GM23338 (cell line): ENCODE measurements at regions not wholly inside any gene's neighbourhood (a gene's known extent, or its start where the extent isn't known, plus 50 kb on each side); places are given as distances from the start of the nearest gene placed in this dataset.

ENCODE experiments used
- CREB1 ChIP-seq: fragments of 250-450 bp; sonication (Bioruptor Pico); IDR thresholded peaks from 2 replicates; pipeline ENCODE4 v1.5.0; 2020; ENCODE audit warnings: low read depth, mild to moderate bottlenecking, moderate library complexity
- ETS1 ChIP-seq: IDR thresholded peaks from 2 replicates; pipeline ENCODE4 v1.6.1; 2016; ENCODE audit warnings: antibody characterized with exemption
- EZH2phosphoT487 ChIP-seq: fragments of 200-600 bp; sonication (generic); IDR thresholded peaks from one replicate; pipeline ENCODE4 v1.8.1; 2018; ENCODE audit warnings: antibody characterized with exemption; ENCODE audit not compliant: unreplicated experiment
- JUNB ChIP-seq: IDR thresholded peaks from one replicate; pipeline ENCODE4 v1.6.1; 2016; ENCODE audit warnings: antibody characterized with exemption; ENCODE audit not compliant: unreplicated experiment
- REST ChIP-seq: IDR thresholded peaks from one replicate; pipeline ENCODE4 v1.6.1; 2018; ENCODE audit warnings: antibody characterized with exemption; ENCODE audit not compliant: unreplicated experiment
- ZNF114 ChIP-seq: fragments of 250-450 bp; sonication (Bioruptor Pico); IDR thresholded peaks from 2 replicates; pipeline ENCODE4 v1.5.0; 2020; ENCODE audit warnings: mild to moderate bottlenecking, moderate library complexity
- ZNF331 ChIP-seq: fragments of 250-450 bp; sonication (Bioruptor Pico); IDR thresholded peaks from 2 replicates; pipeline ENCODE4 v1.5.0; 2020; ENCODE audit warnings: low read depth, mild to moderate bottlenecking, moderate library complexity
- ZNF462 ChIP-seq: fragments of 250-450 bp; sonication (Bioruptor Pico); IDR thresholded peaks from 2 replicates; pipeline ENCODE4 v1.5.0; 2020; ENCODE audit warnings: mild to moderate bottlenecking, moderate library complexity

GRCh38 chr20:51097351-51098120 lies 74.6 kb upstream of the KCNG1 start (continued):
- TF ChIP-seq REST (no peak), JUNB (no peak), ETS1 (no peak), ZNF331 (no peak), ZNF114 (CRISPR knock-in tag) (no peak), CREB1 (CRISPR knock-in tag) (no peak), EZH2phosphoT487 (no peak), ZNF462 (CRISPR knock-in tag) (no peak)
